ENCODE measurements at regions not wholly inside any gene's neighbourhood (a gene's known extent, or its start where the extent isn't known, plus 50 kb on each side); places are given as distances from the start of the nearest gene placed in this dataset.

DNA sequence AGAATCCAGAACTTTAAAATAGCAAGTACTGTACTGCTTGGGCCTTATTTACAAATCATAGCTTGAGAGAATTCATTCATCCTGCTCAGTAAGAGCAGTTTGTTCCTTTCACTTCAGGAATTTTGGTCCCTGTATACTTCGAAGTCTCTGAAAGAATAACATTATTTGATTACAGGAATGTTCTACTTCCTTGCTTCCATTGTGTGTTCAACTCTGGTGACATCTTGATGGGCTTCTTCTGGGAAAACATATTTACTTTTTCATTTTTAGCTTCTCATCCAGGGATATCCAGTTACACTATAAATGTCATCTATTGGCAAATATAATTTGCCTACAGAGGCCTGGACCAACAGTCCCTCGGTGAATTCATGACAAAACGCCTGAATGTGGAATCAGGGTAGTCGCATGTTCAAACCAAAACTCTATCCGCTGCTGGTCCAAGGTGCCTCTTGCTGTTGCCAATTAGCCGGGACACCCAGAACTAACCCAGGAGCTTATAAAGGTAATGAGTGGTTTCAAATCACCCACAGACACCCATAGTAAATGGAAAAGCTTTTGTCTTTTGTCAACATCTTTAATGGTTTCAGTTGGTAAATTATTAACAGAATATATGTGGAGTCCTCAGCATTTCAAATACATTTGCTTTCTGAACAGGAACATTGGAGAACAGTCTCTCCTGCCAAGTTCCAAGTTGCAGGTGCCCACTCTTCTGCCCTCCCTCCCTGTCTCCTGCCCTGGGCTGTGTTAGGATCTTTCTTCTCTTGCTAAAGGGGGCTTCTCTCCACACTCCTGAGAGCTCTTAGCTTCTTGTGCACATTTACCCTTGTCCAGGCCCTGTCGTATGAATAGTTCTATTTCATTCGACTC, 162.5 kb upstream of the CITED2 start:
- TF ChIP-seq, protein P1, sequence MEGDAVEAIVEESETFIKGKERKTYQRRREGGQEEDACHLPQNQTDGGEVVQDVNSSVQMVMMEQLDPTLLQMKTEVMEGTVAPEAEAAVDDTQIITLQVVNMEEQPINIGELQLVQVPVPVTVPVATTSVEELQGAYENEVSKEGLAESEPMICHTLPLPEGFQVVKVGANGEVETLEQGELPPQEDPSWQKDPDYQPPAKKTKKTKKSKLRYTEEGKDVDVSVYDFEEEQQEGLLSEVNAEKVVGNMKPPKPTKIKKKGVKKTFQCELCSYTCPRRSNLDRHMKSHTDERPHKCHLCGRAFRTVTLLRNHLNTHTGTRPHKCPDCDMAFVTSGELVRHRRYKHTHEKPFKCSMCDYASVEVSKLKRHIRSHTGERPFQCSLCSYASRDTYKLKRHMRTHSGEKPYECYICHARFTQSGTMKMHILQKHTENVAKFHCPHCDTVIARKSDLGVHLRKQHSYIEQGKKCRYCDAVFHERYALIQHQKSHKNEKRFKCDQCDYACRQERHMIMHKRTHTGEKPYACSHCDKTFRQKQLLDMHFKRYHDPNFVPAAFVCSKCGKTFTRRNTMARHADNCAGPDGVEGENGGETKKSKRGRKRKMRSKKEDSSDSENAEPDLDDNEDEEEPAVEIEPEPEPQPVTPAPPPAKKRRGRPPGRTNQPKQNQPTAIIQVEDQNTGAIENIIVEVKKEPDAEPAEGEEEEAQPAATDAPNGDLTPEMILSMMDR (IDR thresholded peaks at IDR 0.05): no peak
- TF ChIP-seq POLR2A (IDR thresholded peaks at IDR 0.05): no peak
